ENCODE measurements at regions not wholly inside any gene's neighbourhood (a gene's known extent, or its start where the extent isn't known, plus 50 kb on each side); places are given as distances from the start of the nearest gene placed in this dataset.

- DNase-seq (ENCODE audit: low read depth): no peak
Measured at GRCh38 chr2:204049635-204050034, 113.1 kb downstream of the ICOS start.

- DNase-seq (ENCODE audit: low read depth): no peak
Measured at GRCh38 chr2:204050681-204051080, 114.1 kb downstream of the ICOS start.

DNA sequence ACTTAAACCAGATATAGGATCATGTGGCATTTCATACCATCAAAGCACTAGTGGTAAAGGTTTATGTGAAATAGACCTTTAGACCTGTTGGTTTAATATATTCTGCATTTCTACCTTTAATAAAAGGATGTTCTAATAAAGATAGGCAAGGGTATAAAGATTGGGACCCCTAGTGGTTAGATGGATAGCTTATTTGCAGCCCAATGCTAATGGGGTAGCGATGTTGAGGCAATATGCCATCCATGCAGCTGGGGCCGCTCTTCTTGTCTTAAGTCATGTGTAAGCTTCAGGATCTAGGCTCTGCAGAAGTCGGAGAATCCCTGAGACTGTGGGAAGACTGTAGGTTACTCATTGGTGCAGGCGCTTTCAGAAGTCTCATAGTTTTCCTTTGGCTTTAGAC lies 114.9 kb downstream of the ICOS start:
- DNase-seq (ENCODE audit: low read depth): no peak

DNA sequence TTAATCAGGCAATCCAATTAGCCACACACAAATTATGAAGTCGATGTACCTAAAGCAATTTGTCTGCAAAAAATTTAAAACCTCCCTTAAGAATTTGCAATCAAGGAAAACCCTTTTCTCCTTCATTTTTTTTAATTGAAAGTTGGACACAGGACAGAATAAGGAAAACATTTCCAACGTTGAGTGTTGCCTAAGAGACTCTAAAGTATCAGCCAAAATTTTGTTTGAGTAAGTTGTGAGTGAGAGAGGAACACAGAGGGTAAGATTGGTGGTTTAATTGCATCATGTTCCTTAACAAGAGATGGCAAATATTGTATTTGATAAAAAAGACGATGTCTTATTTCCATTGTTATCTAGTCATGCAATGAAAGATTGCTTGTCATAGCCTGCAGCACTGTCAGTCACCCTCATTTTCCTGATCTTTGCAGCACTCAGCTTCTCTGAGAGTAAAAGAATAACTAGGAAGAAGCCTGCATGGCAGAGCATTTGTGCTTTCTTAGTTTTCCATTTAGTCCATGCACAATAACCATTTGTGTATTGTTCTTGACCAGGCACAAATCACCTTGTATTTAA lies 115.5 kb downstream of the ICOS start:
- DNase-seq (ENCODE audit: low read depth): no peak

- no peak for DNase-seq (ENCODE audit: low read depth)
Measured at GRCh38 chr2:204059016-204059415, 122.5 kb downstream of the ICOS start.

DNA sequence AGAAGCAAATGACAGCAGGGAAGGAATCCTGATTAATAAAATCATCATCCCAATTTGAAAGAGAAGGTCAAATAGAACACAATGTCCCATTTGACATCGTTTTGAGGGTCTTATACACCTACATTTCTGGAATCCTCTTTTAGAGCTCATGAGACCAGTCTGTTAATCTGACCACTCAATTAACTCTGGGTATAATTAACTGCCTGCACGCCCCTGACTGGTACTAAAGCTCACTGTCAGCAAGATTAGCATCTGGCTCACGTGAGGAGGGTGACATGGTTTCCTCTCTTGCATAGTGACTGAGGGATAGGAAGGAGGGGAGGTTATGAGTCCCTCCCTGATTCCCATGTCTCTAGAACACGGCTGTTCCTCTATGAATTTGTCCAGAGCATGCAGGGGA lies 124.3 kb downstream of the ICOS start:
- DNase-seq (ENCODE audit: low read depth): no peak

DNA sequence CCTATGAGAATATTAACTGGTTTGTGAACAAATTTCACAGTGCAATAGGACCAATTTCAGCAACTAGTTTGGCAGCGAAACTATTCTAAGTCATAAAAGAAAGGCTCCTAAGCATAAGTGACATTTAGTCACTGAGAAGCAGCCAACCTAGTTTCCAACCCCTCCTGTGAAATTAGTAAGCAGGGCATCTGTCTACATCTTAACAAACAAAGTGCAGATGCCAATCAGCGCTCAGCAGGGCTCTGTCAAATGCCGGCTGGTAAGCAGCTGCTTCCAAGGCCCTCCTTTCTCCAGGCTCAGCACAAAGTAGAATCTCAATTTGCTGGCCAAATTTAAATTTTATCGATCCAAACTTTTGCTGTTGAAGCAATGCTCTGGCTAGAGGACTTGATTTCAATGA lies 124.7 kb downstream of the ICOS start:
- DNase-seq (ENCODE audit: low read depth): no peak

GRCh38 chr2:204064119-204064518 lies 127.6 kb downstream of the ICOS start:
- no peak for DNase-seq (ENCODE audit: low read depth)

GRCh38 chr2:204065566-204065965 lies 129.0 kb downstream of the ICOS start:
- DNase-seq (ENCODE audit: low read depth): no peak

DNA sequence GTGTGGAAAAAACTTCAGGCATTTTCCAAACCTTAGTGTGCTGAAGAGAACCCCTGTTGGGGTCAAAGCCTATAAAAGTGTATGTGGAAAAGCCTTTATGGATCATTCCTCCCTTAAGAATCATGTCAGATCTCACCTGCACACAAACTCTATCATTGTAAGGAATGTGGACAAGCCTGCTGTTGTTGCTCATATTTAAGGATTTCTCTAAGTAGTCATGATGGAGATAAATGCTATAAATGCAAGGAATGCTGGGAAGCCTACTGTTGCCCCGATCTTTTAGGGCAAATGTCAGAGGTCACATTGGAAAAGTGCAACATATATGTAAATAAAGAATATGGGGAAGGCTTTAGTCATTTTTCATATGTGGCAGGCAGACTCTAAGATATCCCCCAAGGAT lies 129.5 kb downstream of the ICOS start:
- no peak for DNase-seq (ENCODE audit: low read depth)

GRCh38 chr2:204069804-204070203 lies 133.2 kb downstream of the ICOS start:
- DNase-seq (ENCODE audit: low read depth): no peak

DNA sequence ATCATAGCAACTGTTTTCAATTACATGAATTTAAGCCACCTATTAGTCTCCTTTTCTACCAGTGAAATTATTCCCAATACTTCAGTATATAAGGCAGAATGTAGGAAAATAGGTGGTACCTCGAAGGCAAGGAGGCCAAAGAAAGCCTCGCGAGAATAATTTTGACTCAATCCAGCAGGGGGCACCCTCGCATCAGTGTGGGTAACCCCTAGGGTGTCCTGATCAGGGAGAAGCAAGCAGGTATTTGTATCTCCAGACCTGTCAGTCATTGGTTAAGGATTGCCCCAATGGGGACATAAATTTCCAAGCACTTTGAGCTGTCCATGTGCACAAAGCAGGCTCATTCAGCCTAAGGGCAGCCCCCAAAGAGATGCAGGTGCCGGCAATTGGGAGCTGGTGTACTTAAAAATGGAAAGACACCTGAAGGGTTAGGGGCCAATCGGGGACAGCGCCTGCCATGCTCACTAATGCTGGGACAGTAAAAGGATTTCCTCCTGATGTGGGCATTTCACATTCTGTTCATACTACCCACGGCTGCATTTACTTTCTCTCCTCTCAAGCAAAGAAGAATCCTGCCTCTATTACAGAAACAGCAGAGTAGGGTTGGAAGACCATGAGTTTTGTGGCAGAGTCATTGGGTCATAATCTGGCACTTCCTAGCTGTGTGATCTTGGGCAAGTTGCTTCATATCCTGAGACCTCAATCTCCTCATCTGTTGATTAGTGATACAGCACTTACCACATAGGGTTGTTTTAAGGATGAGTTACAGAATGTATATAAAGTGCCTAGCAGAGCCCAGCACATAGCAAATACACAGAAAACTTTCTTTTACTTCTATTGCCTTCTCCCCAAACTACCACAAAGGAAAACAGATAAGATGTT lies 136.1 kb downstream of the ICOS start:
- DNase-seq (ENCODE audit: low read depth): no peak

- peak; percentile 8 for DNase-seq (ENCODE audit: low read depth)
Measured at GRCh38 chr2:204074456-204074855, 137.9 kb downstream of the ICOS start.

DNA sequence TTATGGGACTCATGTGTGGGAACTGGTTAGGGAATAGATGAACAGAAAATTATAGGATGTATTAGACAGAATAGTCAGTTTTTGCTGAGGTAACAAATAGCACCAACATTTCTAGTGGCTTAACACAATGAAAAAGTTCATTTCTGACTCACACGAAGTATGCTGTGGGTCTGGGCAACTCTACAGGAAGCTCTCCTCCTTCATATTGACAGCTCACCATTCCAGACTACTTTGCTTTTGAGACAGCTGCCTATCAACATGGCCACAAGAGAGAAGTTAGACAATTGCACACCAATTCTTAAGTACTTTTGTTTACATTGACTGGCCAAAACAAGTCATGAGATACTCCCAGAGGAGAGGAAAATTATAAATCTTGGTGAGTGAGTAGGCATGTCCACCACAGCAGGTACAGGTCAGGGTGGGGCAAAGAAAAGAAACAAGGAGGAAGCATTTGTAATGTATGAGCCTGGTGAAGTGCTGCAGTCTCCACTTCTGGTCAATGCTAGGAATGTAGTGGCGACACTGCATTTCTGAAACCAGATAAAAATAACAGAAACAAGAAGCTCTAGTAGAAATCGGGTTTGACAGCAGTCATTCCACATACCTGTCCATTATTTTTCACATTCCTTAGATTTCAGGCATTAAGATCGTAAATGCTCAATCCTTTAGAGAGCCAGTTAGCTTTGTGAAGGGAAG lies 141.6 kb downstream of the ICOS start:
- no peak for DNase-seq (ENCODE audit: low read depth)

- DNase-seq (ENCODE audit: low read depth): no peak
Measured at GRCh38 chr2:204081487-204082425, 145.2 kb downstream of the ICOS start.

GRCh38 chr2:204086167-204086566 lies 149.6 kb downstream of the ICOS start:
- DNase-seq (ENCODE audit: low read depth): no peak

DNA sequence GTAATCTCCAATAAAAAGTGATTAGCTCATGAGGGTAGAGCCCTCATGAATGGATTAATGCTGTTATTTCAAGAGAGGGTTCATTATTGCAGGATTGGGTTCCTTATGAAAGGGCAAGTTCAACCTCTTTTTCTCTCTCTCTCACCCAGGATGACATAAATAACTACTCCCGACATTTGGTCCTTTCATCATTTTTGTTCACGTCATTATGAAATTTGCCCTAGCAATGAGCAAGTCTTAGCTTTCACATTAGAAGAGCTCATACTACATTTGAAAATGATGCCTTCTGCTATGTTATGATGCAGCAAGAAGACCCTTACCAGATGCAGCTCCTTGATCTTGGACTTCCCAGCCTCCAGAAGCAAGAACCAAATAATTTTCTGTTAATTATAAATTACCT lies 152.5 kb downstream of the ICOS start:
- no peak for DNase-seq (ENCODE audit: low read depth)

- DNase-seq (ENCODE audit: low read depth): no peak
Measured at GRCh38 chr2:204089574-204089973, 153.0 kb downstream of the ICOS start.

GRCh38 chr2:204090021-204090420 lies 153.5 kb downstream of the ICOS start:
- DNase-seq (ENCODE audit: low read depth): no peak

- no peak for DNase-seq (ENCODE audit: low read depth)
Measured at GRCh38 chr2:204104811-204105210, 168.2 kb downstream of the ICOS start.

DNA sequence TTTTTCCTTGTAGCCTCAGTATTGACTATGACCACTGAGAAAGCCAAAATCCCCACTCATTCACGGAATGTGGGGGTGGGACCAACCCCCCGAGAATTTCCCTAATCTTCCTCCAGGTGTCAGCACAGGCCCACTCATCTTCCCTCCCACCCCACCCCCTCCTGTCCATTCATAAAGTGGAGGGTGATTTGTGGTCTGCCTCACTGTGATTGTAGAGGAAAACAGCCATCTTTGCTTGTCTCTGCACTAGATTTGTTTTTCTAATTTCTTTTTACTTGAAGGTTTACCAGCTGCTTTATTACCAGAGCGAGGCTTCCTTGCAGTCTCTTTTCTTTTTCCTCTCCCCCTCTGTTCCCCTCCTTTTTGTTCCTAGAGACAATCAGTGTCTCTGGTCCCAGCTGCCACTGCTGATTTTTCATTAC lies 171.8 kb downstream of the ICOS start:
- no peak for DNase-seq (ENCODE audit: low read depth)

GRCh38 chr2:204108781-204109295 lies 172.3 kb downstream of the ICOS start:
- DNase-seq (ENCODE audit: low read depth): no peak
